Endometrium (tissue), 2 donors: ENCODE measurements at regions not wholly inside any gene's neighbourhood (a gene's known extent, or its start where the extent isn't known, plus 50 kb on each side); places are given as distances from the start of the nearest gene placed in this dataset.

Source experiments
- FAIRE-seq: peaks from 2 replicates; lab custom pipeline; 2012; peaks lifted over from hg19 to GRCh38; lab: Jason Lieb, UNC
- donor health status: control.
- donor health status: control.

- no peak for FAIRE-seq
Measured at GRCh38 chr3:73950865-73951558, 326.3 kb upstream of the PDZRN3 start.

- FAIRE-seq, result no peak
Measured at GRCh38 chr3:73945541-73945940, 320.8 kb upstream of the PDZRN3 start.

- no peak for FAIRE-seq
Measured at GRCh38 chr3:73939985-73940384, 315.2 kb upstream of the PDZRN3 start.

- no peak for FAIRE-seq
Measured at GRCh38 chr3:73933585-73933984, 308.8 kb upstream of the PDZRN3 start.

- FAIRE-seq, result no peak
Measured at GRCh38 chr3:73927203-73927570, 302.4 kb upstream of the PDZRN3 start.

- no peak for FAIRE-seq
Measured at GRCh38 chr3:73926360-73927202, 301.8 kb upstream of the PDZRN3 start.

GRCh38 chr3:73925011-73925410 is 300.3 kb upstream of the PDZRN3 start:
- no peak for FAIRE-seq

GRCh38 chr3:73924048-73924447 is 299.3 kb upstream of the PDZRN3 start:
- FAIRE-seq, result no peak

GRCh38 chr3:73917643-73918042 is 292.9 kb upstream of the PDZRN3 start:
- no peak for FAIRE-seq

- no peak for FAIRE-seq
Measured at GRCh38 chr3:73915886-73916285, 291.1 kb upstream of the PDZRN3 start.

GRCh38 chr3:73908218-73908617 is 283.5 kb upstream of the PDZRN3 start:
- no peak for FAIRE-seq

GRCh38 chr3:73901686-73902085 is 276.9 kb upstream of the PDZRN3 start:
- no peak for FAIRE-seq

GRCh38 chr3:73894474-73895213 is 269.9 kb upstream of the PDZRN3 start:
- no peak for FAIRE-seq

- FAIRE-seq, result no peak
Measured at GRCh38 chr3:73893089-73893488, 268.3 kb upstream of the PDZRN3 start.

GRCh38 chr3:73885862-73886261 is 261.1 kb upstream of the PDZRN3 start:
- no peak for FAIRE-seq

GRCh38 chr3:73884361-73884760 is 259.6 kb upstream of the PDZRN3 start:
- no peak for FAIRE-seq

GRCh38 chr3:73883497-73883896 is 258.8 kb upstream of the PDZRN3 start:
- no peak for FAIRE-seq

- no peak for FAIRE-seq
Measured at GRCh38 chr3:73874606-73875369, 250.0 kb upstream of the PDZRN3 start.

GRCh38 chr3:73874161-73874560 is 249.4 kb upstream of the PDZRN3 start:
- no peak for FAIRE-seq

- peak; percentile 90 for FAIRE-seq
Measured at GRCh38 chr3:73868688-73869315, 244.1 kb upstream of the PDZRN3 start.

- no peak for FAIRE-seq
Measured at GRCh38 chr3:73867524-73867923, 242.8 kb upstream of the PDZRN3 start.

- no peak for FAIRE-seq
Measured at GRCh38 chr3:73866846-73867245, 242.1 kb upstream of the PDZRN3 start.
